Esophagus muscularis mucosa (tissue), 4 donors: ENCODE measurements at regions not wholly inside any gene's neighbourhood (a gene's known extent, or its start where the extent isn't known, plus 50 kb on each side); places are given as distances from the start of the nearest gene placed in this dataset.

ENCODE experiments used
- CTCF ChIP-seq, 3 experiments: fragments of 200-600 bp in 2 of 3; fragments of 450-650 bp in 1 of 3; sonication (generic) in 2 of 3; IDR thresholded peaks; one replicate each; pipeline ENCODE4 v1.5.1; 2017 to 2019; ENCODE audit warnings: antibody characterized with exemption in 3 of 3, mild to moderate bottlenecking in 2 of 3, moderate library complexity in 1 of 3
- EP300 ChIP-seq: sonication (generic); formaldehyde crosslinking; IDR thresholded peaks from one replicate; pipeline ENCODE4 v1.6.1; 2017; ENCODE audit warnings: antibody characterized with exemption
- POLR2A ChIP-seq: fragments of 450-650 bp; IDR thresholded peaks from one replicate; pipeline ENCODE4 v1.6.1; 2017; ENCODE audit warnings: antibody characterized with exemption, moderate library complexity, mild to moderate bottlenecking, low read depth
- POLR2AphosphoS5 ChIP-seq, 2 donors: sonication (generic); formaldehyde crosslinking; IDR thresholded peaks; one replicate each; pipeline ENCODE4 v1.6.1; 2017; ENCODE audit warnings: antibody characterized with exemption in 2 of 2

GRCh38 chr12:23014749-23015148, 389.8 kb downstream of the ETNK1 start:
- TF ChIP-seq EP300 (no peak), POLR2AphosphoS5 (IDR thresholded peaks at IDR 0.05) (no peak), CTCF (IDR thresholded peaks at IDR 0.05) (no peak), POLR2A (no peak)
